AG08395 (cell line): ENCODE measurements at regions not wholly inside any gene's neighbourhood (a gene's known extent, or its start where the extent isn't known, plus 50 kb on each side); places are given as distances from the start of the nearest gene placed in this dataset.
A peak's percentile ranks its signal among the peaks of the same experiment; 100 is the strongest.

Experiments used
- DNase-seq: peaks from one replicate; pipeline ENCODE4 v3.0.0; 2012; ENCODE audit warnings: mixed read lengths, low spot score

DNA sequence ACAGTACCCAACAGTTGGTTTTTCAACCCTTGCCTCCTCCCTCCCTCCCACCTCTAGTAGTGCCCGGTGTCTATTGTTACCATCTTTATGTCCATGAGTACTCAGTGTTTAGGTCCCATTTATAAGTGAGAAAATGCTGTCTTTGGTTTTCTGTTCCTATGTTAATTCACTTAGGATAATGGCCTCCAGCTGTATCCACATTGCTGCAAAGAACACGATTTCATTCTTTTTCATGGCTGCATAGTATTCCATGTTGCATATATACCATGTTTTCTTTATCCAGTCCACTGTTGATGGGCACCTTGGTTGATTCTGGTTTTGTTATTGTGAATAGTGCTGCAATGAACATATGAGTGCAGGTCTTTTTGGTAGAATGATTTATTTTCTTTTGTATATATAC is 631.3 kb downstream of the MED13L start:
- no peak for DNase-seq

- DNase-seq, result peak; percentile 26
These were observed 636.6 kb downstream of the MED13L start for GRCh38 chr12:115640929-115641328.

- no peak for DNase-seq
These were observed 637.9 kb downstream of the MED13L start for GRCh38 chr12:115639648-115640012.

GRCh38 chr12:115638733-115639647 is 638.5 kb downstream of the MED13L start:
- DNase-seq, result no peak

DNA sequence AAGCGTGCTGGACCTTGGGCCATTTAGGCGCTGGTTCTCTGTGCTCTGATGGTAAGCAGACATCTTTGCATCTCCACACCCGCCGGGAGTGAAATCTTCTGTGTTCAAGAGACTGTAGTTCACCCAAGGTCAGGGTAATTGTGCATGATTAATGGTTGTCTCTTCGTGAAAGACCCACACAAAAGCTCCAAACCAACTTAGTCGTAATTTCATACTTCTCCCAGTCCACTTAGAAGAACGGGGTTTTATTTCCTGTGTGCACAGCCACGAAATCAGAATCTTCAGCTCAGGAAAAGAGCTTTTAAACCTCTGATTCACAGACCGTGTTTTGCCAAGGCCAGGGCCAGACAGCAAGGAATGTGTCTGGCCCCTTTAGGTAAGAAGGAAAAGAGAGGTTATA is 640.9 kb downstream of the MED13L start:
- no peak for DNase-seq

GRCh38 chr12:115632308-115632707 is 645.2 kb downstream of the MED13L start:
- no peak for DNase-seq

DNA sequence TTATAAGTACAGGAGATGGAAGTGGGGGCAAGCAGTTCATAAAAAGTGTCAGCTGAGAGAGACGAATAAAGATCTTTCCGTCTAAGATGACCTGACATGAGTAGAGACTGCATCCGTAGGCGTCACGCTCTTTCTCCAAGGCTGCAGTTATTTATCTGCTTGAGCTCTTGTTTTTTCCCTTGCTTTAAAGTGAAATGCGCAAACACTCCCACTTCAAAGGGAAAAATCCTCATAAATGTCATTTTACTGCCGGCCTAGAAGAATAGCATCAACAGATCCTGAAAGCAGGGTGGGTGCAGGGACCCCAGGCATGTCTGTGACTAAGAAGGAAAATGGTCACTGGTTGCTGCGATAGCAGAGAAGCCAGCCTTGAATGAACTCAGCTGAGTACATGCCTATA is 647.4 kb downstream of the MED13L start:
- DNase-seq, result no peak

GRCh38 chr12:115626210-115626609 is 651.3 kb downstream of the MED13L start:
- no peak for DNase-seq

DNA sequence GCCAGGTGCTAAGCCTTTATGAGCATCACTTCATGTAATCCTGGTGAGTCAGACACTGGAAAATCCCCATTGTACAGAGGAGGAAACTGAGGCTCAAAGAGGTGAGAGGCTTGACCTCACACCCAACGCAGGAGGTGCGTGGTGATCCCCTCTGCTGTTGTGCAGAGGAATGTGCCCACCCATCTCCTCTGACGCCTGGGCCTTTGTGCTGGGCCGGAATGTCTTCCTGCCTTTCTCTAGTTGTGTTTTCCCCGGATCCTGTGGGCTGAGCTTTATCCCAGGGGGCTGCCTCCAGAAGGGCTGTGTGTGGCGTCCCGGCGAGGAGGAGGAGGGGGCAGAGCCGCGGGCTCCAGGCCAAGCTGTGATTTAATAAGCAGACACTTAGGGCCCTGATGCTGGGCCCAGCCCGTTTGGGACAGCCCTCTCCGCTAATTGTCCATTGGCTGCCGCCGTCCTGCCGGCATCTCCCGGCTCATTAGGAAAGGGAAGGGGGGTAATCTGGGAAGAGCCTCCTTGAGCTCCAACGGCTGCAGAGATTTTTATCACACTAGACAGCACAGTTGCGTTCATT is 653.6 kb downstream of the MED13L start:
- no peak for DNase-seq

- no peak for DNase-seq
These were observed 654.2 kb downstream of the MED13L start for GRCh38 chr12:115623275-115623674.

DNA sequence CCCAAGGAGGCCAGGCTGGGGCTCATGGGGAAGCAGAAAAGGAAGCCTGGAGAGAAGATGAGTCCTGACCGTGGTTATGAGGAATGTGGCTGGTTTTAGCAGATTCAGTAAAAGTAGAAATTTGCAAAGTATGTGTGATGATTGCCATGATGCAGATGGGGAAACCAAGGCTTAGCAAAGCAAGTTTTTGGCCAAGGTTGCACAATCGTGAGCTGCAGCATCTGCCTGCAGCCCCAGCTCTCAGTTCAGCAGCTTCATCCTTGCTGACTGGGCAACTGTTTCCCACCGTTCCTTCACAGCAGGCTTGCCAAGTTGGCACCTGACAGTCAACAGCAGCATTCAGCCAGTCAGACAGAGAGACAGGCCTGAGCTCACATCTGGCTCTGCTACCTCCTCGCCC is 656.7 kb downstream of the MED13L start:
- no peak for DNase-seq

DNA sequence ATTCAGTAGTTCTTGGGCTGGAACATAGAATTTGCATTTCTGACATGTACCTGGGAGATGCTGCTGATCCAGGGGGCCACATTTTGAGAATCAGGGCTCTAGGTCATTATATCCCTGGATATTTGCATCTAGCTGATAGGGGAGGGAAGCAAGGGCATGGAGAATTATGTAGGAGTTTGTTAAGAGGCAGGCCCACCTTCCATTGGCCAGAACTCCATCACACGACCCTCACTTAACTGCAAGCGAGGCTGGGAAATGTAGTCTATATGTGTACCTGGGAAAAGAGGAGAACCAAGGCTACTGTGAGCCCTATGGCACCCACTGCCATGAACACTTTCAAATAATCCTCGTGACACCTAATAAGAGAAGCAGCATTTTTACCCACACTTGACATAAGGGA is 657.6 kb downstream of the MED13L start:
- DNase-seq, result no peak

- DNase-seq, result no peak
These were observed 658.4 kb downstream of the MED13L start for GRCh38 chr12:115619061-115619460.

DNA sequence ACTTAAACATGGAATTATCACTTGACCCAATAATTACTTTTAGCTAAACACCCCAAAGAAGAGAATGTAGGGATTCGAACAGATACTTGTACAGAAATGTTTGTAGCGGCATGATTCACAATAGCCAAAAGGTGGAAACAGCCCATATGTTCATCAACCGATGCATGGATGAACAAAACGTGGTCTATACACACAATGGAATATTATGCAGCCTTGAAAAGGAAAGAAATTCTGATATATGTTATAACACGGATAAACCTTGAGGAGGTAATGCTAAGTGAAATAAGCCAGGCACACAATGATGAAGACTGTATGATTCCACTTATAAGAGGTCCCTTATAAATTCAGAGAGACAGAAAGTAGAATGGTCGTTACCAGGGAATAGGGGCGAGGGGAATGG is 659.4 kb downstream of the MED13L start:
- DNase-seq, result no peak

DNA sequence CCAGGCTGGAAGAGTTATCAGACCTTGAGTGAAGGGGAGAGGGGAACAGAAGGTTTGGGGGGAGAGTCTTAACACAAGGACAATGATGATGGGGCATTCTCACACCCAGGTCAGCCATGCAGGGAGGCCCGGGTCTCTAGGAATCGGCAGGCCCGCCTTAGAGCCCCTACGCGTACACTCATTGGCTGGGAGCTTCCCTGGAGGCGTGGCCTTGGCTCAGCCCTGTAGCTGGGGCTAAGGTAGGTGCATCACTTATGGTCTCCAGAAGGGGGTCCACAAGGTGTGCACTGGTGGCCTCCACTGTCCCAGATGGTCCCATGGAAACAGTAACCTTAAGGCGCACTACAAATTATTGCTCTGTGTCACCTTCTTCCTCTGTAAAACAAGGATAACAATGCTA is 660.1 kb downstream of the MED13L start:
- no peak for DNase-seq

GRCh38 chr12:115611477-115611876 is 666.0 kb downstream of the MED13L start:
- DNase-seq, result no peak

DNA sequence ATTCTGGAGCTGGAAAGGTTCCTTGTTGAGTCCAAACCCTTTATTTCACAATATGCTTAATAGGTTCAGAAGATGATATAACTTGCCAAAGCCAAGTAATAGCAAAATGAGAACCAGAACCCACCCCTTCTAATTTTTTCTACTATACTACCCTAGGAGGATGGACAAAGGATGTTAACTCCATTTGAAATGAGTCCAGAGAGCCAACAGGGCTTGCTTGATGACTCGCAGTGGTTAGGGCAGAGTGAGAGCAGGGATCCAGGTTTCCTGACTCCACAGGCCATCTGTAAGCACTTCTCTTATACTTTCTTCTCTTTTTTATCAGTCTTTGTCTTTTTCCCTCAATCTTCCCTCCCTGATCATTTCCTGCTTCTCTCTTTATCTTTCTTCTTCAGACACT is 668.1 kb downstream of the MED13L start:
- DNase-seq, result no peak

DNA sequence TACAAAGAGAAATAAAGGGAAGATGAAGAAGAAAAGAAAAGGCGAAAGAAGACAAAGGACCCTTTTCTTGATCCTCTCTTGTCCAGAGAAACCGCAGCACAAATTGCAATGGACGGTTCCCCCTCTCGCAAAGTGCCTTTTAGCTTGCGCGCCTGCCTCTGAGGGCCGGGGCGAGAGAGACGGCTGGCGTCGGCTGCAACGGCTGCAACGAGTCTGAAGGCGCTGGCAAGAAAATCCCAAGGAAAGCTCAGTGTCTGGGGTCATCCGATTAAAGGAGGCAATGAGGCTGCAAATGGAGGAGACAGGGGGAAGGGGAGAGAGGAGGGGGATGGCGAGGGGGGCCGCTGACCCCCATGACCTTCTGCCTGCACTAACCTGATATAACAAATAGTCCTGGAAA is 671.5 kb downstream of the MED13L start:
- DNase-seq, result no peak

GRCh38 chr12:115598871-115599811 is 678.4 kb downstream of the MED13L start:
- peak; percentile 24 for DNase-seq

GRCh38 chr12:115597157-115597712 is 680.3 kb downstream of the MED13L start:
- peak; percentile 80 for DNase-seq

DNA sequence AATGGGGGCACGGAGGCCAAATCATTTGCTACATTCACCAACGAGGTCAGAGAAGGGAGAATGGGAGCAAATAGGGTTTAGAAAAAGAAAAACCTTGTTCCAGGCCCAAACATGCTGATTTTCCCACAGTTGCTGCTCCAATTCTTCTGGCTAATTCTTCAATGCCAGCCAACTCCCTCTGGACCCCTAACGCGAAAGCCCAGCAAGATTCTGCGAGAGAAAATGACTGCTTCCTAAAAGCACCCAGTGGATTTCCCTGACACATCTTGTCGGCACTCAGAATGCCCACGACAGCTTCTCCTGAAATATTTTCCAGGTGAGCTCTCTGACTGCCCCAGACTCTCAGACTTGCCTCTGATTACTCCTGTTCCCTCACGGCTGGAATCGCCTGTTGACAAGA is 689.4 kb downstream of the MED13L start:
- DNase-seq, result no peak

DNA sequence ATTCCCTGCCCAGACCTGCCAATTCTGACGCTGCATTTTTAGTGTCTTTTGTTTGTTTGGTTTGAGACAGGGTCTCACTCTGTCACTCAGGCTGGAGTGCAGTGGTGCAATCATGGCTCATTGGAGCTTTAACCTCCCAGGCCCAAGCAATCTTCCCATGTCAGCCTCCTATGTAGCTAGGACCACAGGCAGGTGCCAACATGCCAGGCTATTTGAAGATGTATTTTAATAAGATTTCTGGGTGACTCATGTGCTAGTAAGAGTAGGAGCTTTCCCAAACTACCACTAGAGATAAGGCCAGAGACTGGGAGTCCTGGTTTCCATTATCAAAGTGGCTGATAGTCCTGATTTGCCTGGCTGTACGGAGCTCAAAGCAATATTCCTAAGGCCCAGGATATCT is 693.3 kb downstream of the MED13L start:
- DNase-seq, result no peak
